ENCODE measurements at regions not wholly inside any gene's neighbourhood (a gene's known extent, or its start where the extent isn't known, plus 50 kb on each side); places are given as distances from the start of the nearest gene placed in this dataset.
"Not testable (repeated sequence)": the region's sequence is repeated elsewhere in the genome, so short reads cannot be mapped to it uniquely, and the experiment has no call there.

DNA sequence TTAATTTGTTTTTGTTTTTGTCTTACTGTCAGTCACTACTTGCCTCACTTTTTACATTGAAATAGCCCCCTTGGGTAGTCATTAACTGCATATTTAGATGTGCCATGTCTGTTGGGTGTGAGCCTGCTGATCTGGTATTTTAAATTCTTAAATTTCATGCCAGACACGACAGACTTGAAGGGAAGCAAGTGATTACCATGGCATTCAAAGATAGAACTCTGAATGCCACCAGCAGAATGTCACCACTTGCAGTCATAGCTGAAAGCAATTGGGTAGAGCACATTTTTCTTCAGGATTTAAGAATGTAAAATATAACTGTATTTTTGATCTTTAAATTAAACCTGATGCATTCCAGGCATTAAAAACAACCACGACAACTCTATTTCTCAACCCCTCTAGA is 396.5 kb upstream of the ATP10A start:
- no peak for DNase-seq

DNA sequence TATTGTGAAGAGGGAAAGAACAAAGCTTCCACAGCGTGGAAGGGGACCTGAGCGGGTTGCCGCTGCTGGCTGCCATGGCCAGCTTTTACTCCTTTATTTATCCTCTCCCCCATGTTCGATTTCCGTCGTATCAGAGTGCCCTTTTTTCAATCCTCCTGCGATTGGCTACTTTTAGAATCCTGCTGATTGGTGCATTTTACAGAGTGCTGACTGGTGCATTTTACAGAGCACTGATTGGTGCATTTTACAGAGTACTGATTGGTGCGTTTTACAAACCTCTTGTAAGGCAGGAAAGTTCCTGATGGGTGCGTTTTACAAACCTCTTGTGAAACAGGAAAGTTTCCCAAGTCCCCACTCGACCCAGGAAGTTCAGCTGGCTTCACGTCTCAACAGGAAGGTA is 381.7 kb upstream of the ATP10A start:
- DNase-seq = not testable (repeated sequence)

- DNase-seq = no peak
Measured at GRCh38 chr15:26243382-26243781, 380.3 kb upstream of the ATP10A start.

DNA sequence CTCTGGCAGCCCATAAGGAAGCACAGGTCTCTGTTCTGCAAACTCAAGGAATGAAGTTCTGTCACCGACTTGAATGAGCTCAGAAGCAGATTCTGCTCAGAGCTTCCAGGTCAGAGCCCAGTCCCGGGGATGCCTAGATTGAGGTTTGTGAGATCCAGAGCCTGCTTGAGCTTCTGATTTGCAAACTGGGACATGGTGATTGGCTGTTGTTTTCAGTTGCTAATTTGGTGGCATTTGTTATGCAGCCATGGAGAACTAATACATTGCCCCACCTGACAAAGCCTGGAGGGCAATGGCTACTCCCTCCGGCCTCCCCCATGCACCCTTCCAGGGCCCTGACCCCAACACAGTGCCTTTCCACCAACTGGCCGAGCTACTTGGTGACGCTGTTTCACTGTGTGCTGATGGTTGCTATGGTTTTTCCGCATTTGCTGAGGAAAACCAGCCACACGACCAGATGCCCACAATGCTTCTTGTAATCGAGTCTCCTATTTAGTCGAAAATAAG is 379.5 kb upstream of the ATP10A start:
- DNase-seq = no peak

- no peak for DNase-seq
Measured at GRCh38 chr15:26235864-26236263, 372.7 kb upstream of the ATP10A start.

GRCh38 chr15:26234976-26235767 is 372.0 kb upstream of the ATP10A start:
- no peak for DNase-seq

- DNase-seq = no peak
Measured at GRCh38 chr15:26232691-26233090, 369.6 kb upstream of the ATP10A start.

GRCh38 chr15:26231096-26231495 is 368.0 kb upstream of the ATP10A start:
- DNase-seq = no peak

GRCh38 chr15:26224266-26224665 is 361.1 kb upstream of the ATP10A start:
- no peak for DNase-seq

DNA sequence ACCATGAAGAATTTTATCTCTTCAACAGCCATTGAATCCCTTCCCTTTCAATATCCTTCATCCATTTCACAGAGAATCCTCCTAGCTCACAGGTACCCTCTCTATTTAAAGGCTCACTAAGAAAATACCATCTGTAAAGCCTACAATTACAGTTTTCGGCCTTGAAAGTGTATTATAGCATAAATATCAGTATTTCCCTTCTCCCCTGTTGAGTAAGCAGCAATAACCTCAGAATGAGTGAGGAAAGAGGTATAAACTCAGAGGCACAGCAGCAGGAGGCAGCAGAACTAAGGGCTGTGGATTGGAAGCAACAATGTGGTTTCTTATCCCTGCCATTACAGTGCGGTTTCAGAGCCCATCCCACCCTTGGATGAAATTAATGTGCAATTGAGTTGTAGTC is 360.6 kb upstream of the ATP10A start:
- no peak for DNase-seq

DNA sequence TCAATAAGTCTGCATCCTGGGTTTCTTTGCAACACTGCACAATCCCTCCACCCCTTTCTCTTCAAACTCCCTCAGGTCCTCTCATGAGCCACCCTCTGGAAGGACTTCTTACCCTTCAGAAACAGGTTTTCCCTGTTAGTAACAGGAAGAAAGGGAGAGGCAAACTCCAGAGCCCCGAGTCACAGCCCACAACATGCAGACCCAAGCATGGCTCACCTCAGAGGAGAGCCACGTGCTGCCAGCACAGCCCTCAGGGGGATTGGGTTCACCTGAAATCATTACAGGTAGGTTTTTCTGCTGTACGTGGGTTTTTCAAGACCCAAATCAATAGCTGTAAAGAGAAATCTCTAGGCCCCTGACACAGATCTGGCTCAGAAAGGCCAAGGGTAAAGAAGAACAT is 359.7 kb upstream of the ATP10A start:
- DNase-seq = no peak

GRCh38 chr15:26217043-26217442 is 353.9 kb upstream of the ATP10A start:
- DNase-seq = not testable (repeated sequence)

- no peak for DNase-seq
Measured at GRCh38 chr15:26214290-26214689, 351.2 kb upstream of the ATP10A start.

- no peak for DNase-seq
Measured at GRCh38 chr15:26213427-26213826, 350.3 kb upstream of the ATP10A start.

DNA sequence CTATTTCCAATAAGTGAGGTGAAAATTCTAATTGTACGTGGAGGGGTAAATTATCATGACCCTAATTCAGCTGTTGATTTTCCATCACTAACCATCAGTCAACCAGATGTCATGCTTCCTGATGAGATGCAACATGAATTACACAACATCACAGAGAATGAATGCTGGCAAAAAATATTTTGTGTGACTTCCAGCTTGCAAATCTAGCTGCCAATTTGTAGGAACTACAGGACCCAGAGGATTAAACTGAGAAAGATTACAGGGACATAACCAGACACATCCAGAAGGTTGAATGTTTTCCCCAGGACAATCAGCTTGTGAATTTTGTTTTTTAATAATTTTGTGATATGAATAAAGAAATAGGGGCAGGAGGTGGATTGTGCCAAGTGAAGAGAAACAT is 349.0 kb upstream of the ATP10A start:
- DNase-seq = no peak

DNA sequence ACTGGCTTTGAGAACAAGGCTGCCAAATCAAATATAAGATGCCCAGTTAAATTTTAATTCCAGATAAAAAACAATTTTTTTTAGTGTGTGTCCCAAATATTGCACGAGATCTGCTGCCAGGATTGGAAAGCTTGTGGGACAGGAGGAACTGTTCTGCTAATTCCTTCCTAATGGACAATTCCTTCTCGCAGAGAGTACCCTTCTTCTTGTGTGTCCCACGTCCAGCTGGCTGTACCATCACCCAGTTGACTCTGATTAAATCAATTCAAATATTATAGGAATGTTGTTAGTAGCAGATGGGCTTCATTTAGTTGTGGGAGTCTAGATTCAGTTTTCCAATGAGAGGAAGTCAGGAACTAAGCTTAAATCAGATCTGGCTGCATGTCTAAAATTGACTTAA is 347.9 kb upstream of the ATP10A start:
- no peak for DNase-seq

GRCh38 chr15:26201177-26201858 is 338.2 kb upstream of the ATP10A start:
- no peak for DNase-seq

GRCh38 chr15:26200427-26200826 is 337.3 kb upstream of the ATP10A start:
- DNase-seq = no peak

DNA sequence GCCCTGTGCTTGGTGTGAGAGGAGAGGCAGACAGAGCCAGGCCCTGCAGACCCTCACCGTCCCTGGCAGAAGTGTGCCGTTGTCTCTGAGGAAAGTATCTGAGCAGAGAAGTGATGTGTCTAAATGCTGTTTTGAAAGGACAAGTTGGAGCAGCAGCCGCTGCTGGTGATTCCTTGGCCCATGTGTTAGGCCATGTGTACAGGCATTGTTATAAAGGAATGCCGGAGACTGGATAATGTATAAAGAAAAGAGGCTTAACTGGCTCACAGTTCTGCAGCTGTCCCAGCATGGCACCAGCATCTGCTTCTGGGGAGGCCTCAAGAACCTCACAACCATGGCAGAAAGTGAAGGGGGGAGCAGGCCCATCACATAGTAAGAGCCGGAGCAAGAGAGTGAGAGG is 334.6 kb upstream of the ATP10A start:
- DNase-seq = no peak

- no peak for DNase-seq
Measured at GRCh38 chr15:26197060-26197459, 333.9 kb upstream of the ATP10A start.

- no peak for DNase-seq
Measured at GRCh38 chr15:26191193-26191592, 328.1 kb upstream of the ATP10A start.

GRCh38 chr15:26186138-26186537 is 323.0 kb upstream of the ATP10A start:
- DNase-seq = not testable (repeated sequence)

- no peak for DNase-seq
Measured at GRCh38 chr15:26182441-26182840, 319.3 kb upstream of the ATP10A start.

- DNase-seq = no peak
Measured at GRCh38 chr15:26179906-26180305, 316.8 kb upstream of the ATP10A start.
